Gastrocnemius medialis (tissue), 4 donors: ENCODE measurements at regions not wholly inside any gene's neighbourhood (a gene's known extent, or its start where the extent isn't known, plus 50 kb on each side); places are given as distances from the start of the nearest gene placed in this dataset.

Source experiments
- ATAC-seq, 2 donors: fragments of 150-250 bp; one replicate each; pipeline ENCODE4 v1.9.1; 2016
- DNase-seq, 2 donors: peaks; one replicate each; pipeline ENCODE4 v3.0.0-alpha.2; 2019
- H3K27ac ChIP-seq, 4 donors: fragments of 200-600 bp; sonication (generic); 1 replicate in 1 of 4; 2 replicates in 3 of 4; pipeline ENCODE4 v1.5.1; 2016 to 2018; ENCODE audit warnings: mild to moderate bottlenecking in 2 of 4, moderate library complexity in 1 of 4
- H3K27me3 ChIP-seq, 3 donors: fragments of 200-600 bp; sonication (generic) in 2 of 3; 1 replicate in 1 of 3; 2 replicates in 2 of 3; pipeline versions ENCODE4 v1.5.1 to v1.6.0; 2016 to 2019; ENCODE audit warnings: mild to moderate bottlenecking in 1 of 3, moderate library complexity in 1 of 3
- H3K36me3 ChIP-seq, 2 donors: fragments of 200-600 bp; sonication (generic) in 1 of 2; one replicate each; pipeline ENCODE4 v1.5.1; 2017 to 2018
- H3K4me1 ChIP-seq, 2 donors: fragments of 200-600 bp; sonication (generic) in 1 of 2; one replicate each; pipeline ENCODE4 v1.5.1; 2016 to 2017; ENCODE audit warnings: mild to moderate bottlenecking in 2 of 2
- H3K4me3 ChIP-seq, 4 donors: fragments of 200-600 bp; sonication (generic) in 3 of 4; 1 replicate in 1 of 4; 2 replicates in 3 of 4; pipeline ENCODE4 v1.5.1; 2016 to 2019; ENCODE audit warnings: mild to moderate bottlenecking in 2 of 4
- H3K9me3 ChIP-seq, 3 donors: fragments of 200-600 bp; sonication (generic) in 2 of 3; 1 replicate in 1 of 3; 2 replicates in 2 of 3; pipeline ENCODE4 v1.5.1; 2016 to 2019
- POLR2A ChIP-seq, 2 donors: fragments of 450-650 bp; IDR thresholded peaks; one replicate each; pipeline ENCODE4 v1.6.1; 2017; ENCODE audit warnings: antibody characterized with exemption in 2 of 2, mild to moderate bottlenecking in 2 of 2, moderate library complexity in 2 of 2
- in situ Hi-C, 4 donors: fragments of 200-750 bp; cut with MboI; loops; one replicate each; pipeline versions ENCODE4 v1.15.0 to v1.8.0; 2017; ENCODE audit warnings: low sequenced_read_pairs in 4 of 4
- intact Hi-C: fragments of 100-400 bp; cut with DNase I; formaldehyde crosslinking; loops from one replicate; pipeline ENCODE4 v1.15.1; 2023; ENCODE audit warnings: low total_unique reads
- TF ChIP-seq, protein P1 (sequence below), 5 experiments: fragments of 450-650 bp in 3 of 5; fragments of 200-600 bp in 2 of 5; sonication (generic) in 2 of 5; IDR thresholded peaks in 4 of 5; conservative IDR thresholded peaks in 1 of 5; 1 replicate in 4 of 5; 2 replicates in 1 of 5; pipeline ENCODE4 v1.5.1; 2016 to 2019; ENCODE audit warnings: antibody characterized with exemption in 5 of 5, mild to moderate bottlenecking in 3 of 5, moderate library complexity in 3 of 5

DNA sequence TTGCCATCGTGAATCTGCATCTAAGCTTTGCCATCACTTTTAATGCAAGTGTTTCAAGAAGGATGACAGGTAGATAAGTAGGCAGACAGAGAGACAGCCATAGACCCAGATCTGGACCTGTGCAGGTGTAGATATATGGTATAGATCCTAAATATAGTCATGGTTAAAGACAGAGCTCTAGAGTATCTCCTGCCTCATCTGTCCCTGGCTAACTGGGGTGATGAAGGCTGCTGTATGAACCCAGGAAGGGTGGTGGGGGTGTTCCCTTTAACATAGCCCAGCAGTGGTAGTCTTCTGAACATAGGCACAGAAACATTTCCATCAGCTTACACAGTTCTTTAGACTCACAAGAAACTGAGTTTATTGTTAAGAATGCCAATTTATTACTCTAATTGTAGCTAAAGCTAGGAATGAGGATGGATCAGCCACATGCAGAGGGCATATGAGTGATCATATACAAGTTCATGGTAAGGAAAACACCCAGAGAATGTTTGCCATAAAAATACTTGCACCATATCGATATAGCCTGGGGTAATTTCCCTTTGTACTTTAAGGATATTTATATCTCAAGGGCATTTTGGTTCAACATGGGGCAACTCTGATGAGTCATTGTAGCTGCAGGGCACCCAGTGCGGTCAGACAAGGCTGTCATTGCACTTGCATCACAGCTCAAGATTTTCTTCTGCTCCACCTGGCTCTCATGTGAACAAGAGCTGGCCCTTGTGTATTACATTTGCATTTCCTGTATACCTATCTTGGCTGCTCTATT, 587.2 kb downstream of the EPM2A start:
- intact Hi-C loops: no loop called here
- in situ Hi-C loops: no loop called here
- peak; percentile 87 to 96 for ATAC-seq
- Histone ChIP-seq H3K9me3 (no peaks in the 10 kb centered on the region), H3K4me3 (no peak overlapping the region), H3K4me1 (peaks cover 8% of the 10 kb centered on the region in 2 donors), H3K27ac (peak overlapping the region; percentile 24 to 52 (median 32)), H3K36me3 (no peaks in the 10 kb centered on the region), H3K27me3 (no peaks in the 10 kb centered on the region)
- DNase-seq: peak; percentile 31 to 68
- TF ChIP-seq POLR2A (IDR thresholded peaks at IDR 0.05): no peak

DNA sequence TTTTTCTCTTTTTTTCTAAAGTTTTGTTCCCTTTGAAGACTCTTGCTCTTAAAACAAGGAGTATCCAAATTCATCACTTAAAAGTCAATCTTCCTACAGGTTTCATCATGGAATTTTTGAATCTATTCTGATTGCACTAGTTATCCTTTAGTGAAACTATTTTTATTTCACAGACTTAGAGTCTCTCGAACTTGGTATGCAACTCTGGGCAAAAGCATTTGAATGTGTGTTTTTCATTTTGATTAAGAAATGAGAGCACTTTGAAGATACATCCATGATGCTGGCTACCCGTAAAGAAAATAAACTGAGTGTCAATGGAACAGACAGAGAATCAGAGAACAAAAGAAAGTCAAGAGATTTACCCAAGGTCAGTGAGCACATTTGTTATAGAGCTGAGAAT, 586.5 kb downstream of the EPM2A start:
- DNase-seq (no peak), ATAC-seq (no peak)
- intact Hi-C loops: no loop called here
- no peaks in the 10 kb centered on the region for H3K9me3 ChIP-seq
- no peak overlapping the region for H3K4me3 ChIP-seq
- H3K27me3 ChIP-seq: no peaks in the 10 kb centered on the region
- TF ChIP-seq, protein P1, sequence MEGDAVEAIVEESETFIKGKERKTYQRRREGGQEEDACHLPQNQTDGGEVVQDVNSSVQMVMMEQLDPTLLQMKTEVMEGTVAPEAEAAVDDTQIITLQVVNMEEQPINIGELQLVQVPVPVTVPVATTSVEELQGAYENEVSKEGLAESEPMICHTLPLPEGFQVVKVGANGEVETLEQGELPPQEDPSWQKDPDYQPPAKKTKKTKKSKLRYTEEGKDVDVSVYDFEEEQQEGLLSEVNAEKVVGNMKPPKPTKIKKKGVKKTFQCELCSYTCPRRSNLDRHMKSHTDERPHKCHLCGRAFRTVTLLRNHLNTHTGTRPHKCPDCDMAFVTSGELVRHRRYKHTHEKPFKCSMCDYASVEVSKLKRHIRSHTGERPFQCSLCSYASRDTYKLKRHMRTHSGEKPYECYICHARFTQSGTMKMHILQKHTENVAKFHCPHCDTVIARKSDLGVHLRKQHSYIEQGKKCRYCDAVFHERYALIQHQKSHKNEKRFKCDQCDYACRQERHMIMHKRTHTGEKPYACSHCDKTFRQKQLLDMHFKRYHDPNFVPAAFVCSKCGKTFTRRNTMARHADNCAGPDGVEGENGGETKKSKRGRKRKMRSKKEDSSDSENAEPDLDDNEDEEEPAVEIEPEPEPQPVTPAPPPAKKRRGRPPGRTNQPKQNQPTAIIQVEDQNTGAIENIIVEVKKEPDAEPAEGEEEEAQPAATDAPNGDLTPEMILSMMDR (IDR thresholded peaks at IDR 0.05 in 4 of 5, conservative IDR thresholded peaks at IDR 0.05 in 1 of 5): no peak
- no peak for TF ChIP-seq POLR2A (IDR thresholded peaks at IDR 0.05)
- in situ Hi-C loops: no loop called here
- peaks cover 8% of the 10 kb centered on the region in 2 donors for H3K4me1 ChIP-seq
- peak overlapping the region in 1 of 4 donors; percentile 18 for H3K27ac ChIP-seq
- no peaks in the 10 kb centered on the region for H3K36me3 ChIP-seq

DNA sequence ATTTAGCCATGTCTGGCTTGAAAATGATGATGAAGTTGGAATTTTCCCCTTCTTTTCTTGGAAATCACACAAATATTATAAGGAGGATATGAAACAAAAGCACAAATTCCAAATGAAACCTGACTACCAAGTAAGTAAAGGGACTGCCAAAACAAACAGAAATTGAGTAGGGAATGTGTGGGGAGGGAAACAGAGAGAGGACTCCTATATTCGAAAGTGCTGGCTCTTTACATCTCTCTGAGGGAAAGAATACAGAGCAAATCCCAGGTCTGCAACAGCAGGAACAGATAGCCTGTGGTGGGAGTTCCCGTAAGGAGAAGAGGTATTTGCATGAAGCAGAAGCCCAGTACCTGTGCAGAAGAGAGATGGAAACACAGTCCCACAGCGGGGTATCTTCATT, 583.7 kb downstream of the EPM2A start:
- no peak for DNase-seq
- H3K27ac ChIP-seq: no peak overlapping the region
- no peak for TF ChIP-seq POLR2A (IDR thresholded peaks at IDR 0.05)
- TF ChIP-seq, protein P1 (IDR thresholded peaks at IDR 0.05 in 4 of 5, conservative IDR thresholded peaks at IDR 0.05 in 1 of 5): no peak
- in situ Hi-C loops (no loop called here), intact Hi-C loops (no loop called here)
- H3K36me3 ChIP-seq: no peaks in the 10 kb centered on the region
- no peak for ATAC-seq
- H3K9me3 ChIP-seq: no peaks in the 10 kb centered on the region
- H3K4me1 ChIP-seq: peaks cover 8% of the 10 kb centered on the region in 2 donors
- no peak overlapping the region for H3K4me3 ChIP-seq
- no peaks in the 10 kb centered on the region for H3K27me3 ChIP-seq

DNA sequence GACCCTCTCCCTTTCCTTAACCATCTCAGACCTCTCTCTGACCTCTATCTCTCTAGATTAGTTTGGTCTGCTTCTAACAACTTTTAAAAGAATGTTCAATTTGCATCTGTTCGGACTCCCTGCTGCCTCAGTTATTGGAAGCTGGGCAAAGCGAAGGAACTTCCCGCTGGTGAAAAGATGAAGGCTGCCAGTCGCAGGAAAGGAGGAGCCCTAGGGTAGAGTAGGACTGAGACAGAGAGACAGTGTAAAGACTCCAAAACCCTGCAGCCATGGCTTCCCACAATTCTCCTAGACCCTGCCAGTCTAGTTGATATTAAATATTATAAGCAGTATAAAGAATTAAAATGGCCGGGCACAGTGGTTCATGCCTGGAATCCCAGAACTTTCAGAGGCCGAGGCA, 581.8 kb downstream of the EPM2A start:
- in situ Hi-C loops: no loop called here
- DNase-seq (no peak), ATAC-seq (no peak)
- Histone ChIP-seq H3K27me3 (no peaks in the 10 kb centered on the region), H3K36me3 (no peaks in the 10 kb centered on the region), H3K4me3 (no peak overlapping the region), H3K27ac (no peak overlapping the region), H3K4me1 (peaks cover 0 to 3% of the 10 kb centered on the region in 2 donors), H3K9me3 (no peaks in the 10 kb centered on the region)
- no peak for TF ChIP-seq POLR2A (IDR thresholded peaks at IDR 0.05)
- TF ChIP-seq, protein P1 (IDR thresholded peaks at IDR 0.05 in 4 of 5, conservative IDR thresholded peaks at IDR 0.05 in 1 of 5): no peak
- intact Hi-C loops: no loop called here

DNA sequence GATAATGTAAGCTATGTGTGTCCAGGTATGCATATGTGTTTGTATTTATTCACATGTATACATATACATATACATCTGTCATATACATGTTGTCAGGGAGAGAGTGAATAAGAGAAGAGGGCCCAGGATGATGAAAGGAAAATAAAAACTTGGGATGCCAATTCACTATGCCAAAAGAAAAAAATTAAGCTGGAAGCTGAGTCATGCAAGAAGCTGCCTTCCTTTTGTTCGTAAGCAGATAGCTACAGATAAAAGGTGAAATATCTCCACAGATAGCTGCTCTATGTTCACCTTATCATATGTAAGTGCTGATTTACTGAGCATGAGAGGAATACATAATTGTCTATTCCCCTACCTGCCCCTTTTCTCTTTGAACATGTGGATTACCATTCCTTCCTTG, 579.9 kb downstream of the EPM2A start:
- H3K4me3 ChIP-seq: no peak overlapping the region
- TF ChIP-seq, protein P1 (IDR thresholded peaks at IDR 0.05 in 4 of 5, conservative IDR thresholded peaks at IDR 0.05 in 1 of 5): no peak
- TF ChIP-seq POLR2A (IDR thresholded peaks at IDR 0.05): no peak
- H3K9me3 ChIP-seq: peaks cover 0 to 3% (median 0%) of the 10 kb centered on the region in 3 donors
- H3K27me3 ChIP-seq: no peaks in the 10 kb centered on the region
- DNase-seq: no peak
- no peaks in the 10 kb centered on the region for H3K4me1 ChIP-seq
- no peaks in the 10 kb centered on the region for H3K36me3 ChIP-seq
- in situ Hi-C loops: no loop called here
- intact Hi-C loops: no loop called here
- no peak overlapping the region for H3K27ac ChIP-seq
- no peak for ATAC-seq
